WTC11 (cell line): ENCODE measurements at regions not wholly inside any gene's neighbourhood (a gene's known extent, or its start where the extent isn't known, plus 50 kb on each side); places are given as distances from the start of the nearest gene placed in this dataset.
A peak's percentile ranks its signal among the peaks of the same experiment; 100 is the strongest.

Experiments used
- ATAC-seq: fragments of 200-7000 bp; cut with Tn5 transposase; 2 replicates; pipeline ENCODE4 v1.10.0; 2021; ENCODE audit warnings: mild to moderate bottlenecking, moderate library complexity
- CTCF ChIA-PET: fragments of 300-600 bp; sonication (Branson Sonifier 250); formaldehyde crosslinking; loops from one replicate; lab custom pipeline; 2021; ENCODE audit warnings: antibody characterized with exemption; lab: Charles Lee
- POLR2A ChIA-PET: fragments of 350-600 bp; sonication (Branson Sonifier 250); formaldehyde crosslinking; loops from one replicate; lab custom pipeline; 2021; ENCODE audit warnings: antibody characterized with exemption; lab: Charles Lee
- DNase-seq: peaks from one replicate; pipeline ENCODE4 v3.0.0; 2021; ENCODE audit warnings: low spot score
- H3K27ac Mint-ChIP-seq: 2 replicates; pipeline ENCODE4 v1.8.0; 2021; ENCODE audit warnings: mixed read lengths
- H3K27me3 Mint-ChIP-seq: 2 replicates; pipeline ENCODE4 v1.8.0; 2021; ENCODE audit warnings: low read depth, mild to moderate bottlenecking, moderate library complexity, mixed read lengths
- H3K36me3 Mint-ChIP-seq: 2 replicates; pipeline ENCODE4 v1.8.0; 2021; ENCODE audit warnings: mixed read lengths
- H3K4me1 Mint-ChIP-seq: 2 replicates; pipeline ENCODE4 v1.8.0; 2022; ENCODE audit warnings: mixed read lengths
- H3K4me3 Mint-ChIP-seq: 2 replicates; pipeline ENCODE4 v1.8.0; 2021; ENCODE audit warnings: mild to moderate bottlenecking, moderate library complexity, mixed read lengths
- H3K9me3 Mint-ChIP-seq: 2 replicates; pipeline ENCODE4 v1.8.0; 2021; ENCODE audit warnings: mixed read lengths
- ARID4B ChIP-seq: sonication (generic); formaldehyde crosslinking; IDR thresholded peaks from 2 replicates; pipeline ENCODE4 v1.8.0; 2023; ENCODE audit warnings: missing genetic modification reagents, mild to moderate bottlenecking, borderline replicate concordance
- CDX4 ChIP-seq: fragments of 250-450 bp; sonication (Bioruptor Pico); IDR thresholded peaks from 2 replicates; pipeline ENCODE4 v1.9.0; 2021; ENCODE audit warnings: moderate library complexity, mild to moderate bottlenecking, inconsistent platforms, borderline replicate concordance
- ESRRA ChIP-seq: sonication (generic); formaldehyde crosslinking; IDR thresholded peaks from 2 replicates; pipeline ENCODE4 v1.8.1; 2022; ENCODE audit warnings: mild to moderate bottlenecking, missing genetic modification reagents, borderline replicate concordance
- GRHL2 ChIP-seq: fragments of 250-450 bp; sonication (Bioruptor Pico); IDR thresholded peaks from 2 replicates; pipeline ENCODE4 v1.8.0; 2022; ENCODE audit warnings: mild to moderate bottlenecking, moderate library complexity; ENCODE audit not compliant: insufficient replicate concordance, severe bottlenecking
- GTF2I ChIP-seq: fragments of 250-450 bp; sonication (Bioruptor Pico); conservative IDR thresholded peaks from 2 replicates; pipeline ENCODE4 v1.4.0; 2021; ENCODE audit warnings: mild to moderate bottlenecking
- JAZF1 ChIP-seq: fragments of 250-450 bp; sonication (Bioruptor Pico); IDR thresholded peaks from 2 replicates; pipeline ENCODE4 v1.9.0; 2021; ENCODE audit warnings: moderate library complexity, mild to moderate bottlenecking, inconsistent platforms
- KAT7 ChIP-seq: sonication (generic); formaldehyde crosslinking; IDR thresholded peaks from 2 replicates; pipeline ENCODE4 v1.8.1; 2023; ENCODE audit warnings: missing genetic modification reagents, mild to moderate bottlenecking, borderline replicate concordance
- NFE2L1 ChIP-seq: sonication (generic); formaldehyde crosslinking; IDR thresholded peaks from 2 replicates; pipeline ENCODE4 v1.8.1; 2023; ENCODE audit warnings: missing genetic modification reagents
- NFYB ChIP-seq: sonication (generic); formaldehyde crosslinking; conservative IDR thresholded peaks from 2 replicates; pipeline ENCODE4 v1.8.0; 2022; ENCODE audit warnings: low read depth, missing genetic modification reagents
- NR3C1 ChIP-seq: sonication (generic); formaldehyde crosslinking; conservative IDR thresholded peaks from 2 replicates; pipeline ENCODE4 v1.8.1; 2023; ENCODE audit warnings: low read depth, mild to moderate bottlenecking, missing genetic modification reagents
- PRRX2 ChIP-seq: fragments of 250-450 bp; sonication (Bioruptor Pico); IDR thresholded peaks from 2 replicates; pipeline ENCODE4 v1.8.0; 2021; ENCODE audit warnings: mild to moderate bottlenecking
- SP1 ChIP-seq: sonication (generic); formaldehyde crosslinking; conservative IDR thresholded peaks from 2 replicates; pipeline ENCODE4 v1.8.1; 2022; ENCODE audit warnings: missing genetic modification reagents
- STAT6 ChIP-seq: sonication (generic); formaldehyde crosslinking; conservative IDR thresholded peaks from 2 replicates; pipeline ENCODE4 v1.8.1; 2023; ENCODE audit warnings: mild to moderate bottlenecking, low read depth, missing genetic modification reagents, moderate library complexity
- ZNF423 ChIP-seq: fragments of 250-450 bp; sonication (Bioruptor Pico); IDR thresholded peaks from 2 replicates; pipeline ENCODE4 v2.1.2; 2022; ENCODE audit warnings: mild to moderate bottlenecking, moderate library complexity
- ZNF671 ChIP-seq: fragments of 250-450 bp; sonication (Bioruptor Pico); IDR thresholded peaks from 2 replicates; pipeline ENCODE4 v1.8.0; 2021; ENCODE audit warnings: mild to moderate bottlenecking
- ZSCAN18 ChIP-seq: fragments of 250-450 bp; sonication (Bioruptor Pico); IDR thresholded peaks from 2 replicates; pipeline ENCODE4 v2.1.2; 2022; ENCODE audit warnings: mild to moderate bottlenecking, moderate library complexity
- TF ChIP-seq, protein P1 (sequence below): sonication (generic); formaldehyde crosslinking; IDR thresholded peaks from 2 replicates; pipeline ENCODE4 v1.8.0; 2023; ENCODE audit warnings: mild to moderate bottlenecking, missing genetic modification reagents
- TF ChIP-seq, protein P2 (sequence below): sonication (generic); formaldehyde crosslinking; IDR thresholded peaks from 2 replicates; pipeline ENCODE4 v1.8.1; 2022; ENCODE audit warnings: low read depth, mild to moderate bottlenecking, moderate library complexity, missing genetic modification reagents, borderline replicate concordance

DNA sequence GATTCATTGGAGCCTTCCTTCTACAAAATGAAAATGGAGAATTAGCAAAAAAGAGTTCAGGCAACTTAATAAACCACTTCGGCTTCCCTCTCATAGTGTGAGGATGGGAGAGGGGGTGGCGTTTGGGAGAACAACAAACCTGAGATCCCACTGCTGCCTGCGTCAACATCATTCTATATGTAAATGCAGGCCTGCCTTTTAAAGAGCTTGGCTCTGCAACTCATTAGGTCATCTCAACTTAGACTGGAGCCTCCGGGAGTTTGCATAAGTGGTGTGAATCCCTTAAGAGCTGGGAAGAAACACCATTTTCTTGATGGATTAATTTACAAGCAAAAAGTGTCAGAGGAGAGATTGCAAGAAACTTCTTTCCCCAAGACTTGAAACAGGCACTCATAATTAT lies 127.6 kb upstream of the DAB1 start:
- Mint-ChIP-seq H3K27me3 (no peaks in the 10 kb centered on the region; the same call in 1 of the 2 replicates), H3K27ac (peak overlapping the region; percentile 11; the same call in 1 of the 2 replicates), H3K4me1 (peaks cover 26% of the 10 kb centered on the region), H3K4me3 (no peak overlapping the region), H3K9me3 (peaks cover 2% of the 10 kb centered on the region), H3K36me3 (no peaks in the 10 kb centered on the region)
- TF ChIP-seq ARID4B (CRISPR knock-in tag) (no peak), JAZF1 (CRISPR knock-in tag) (no peak), GRHL2 (CRISPR knock-in tag) (no peak), NFYB (CRISPR knock-in tag) (no peak), SP1 (no peak), ZNF423 (CRISPR knock-in tag) (no peak), GTF2I (no peak), ESRRA (no peak), PRRX2 (CRISPR knock-in tag) (no peak), NFE2L1 (CRISPR knock-in tag) (no peak), NR3C1 (CRISPR knock-in tag) (no peak), CDX4 (CRISPR knock-in tag) (no peak), ZNF671 (CRISPR knock-in tag) (no peak)
- TF ChIP-seq, protein P1, sequence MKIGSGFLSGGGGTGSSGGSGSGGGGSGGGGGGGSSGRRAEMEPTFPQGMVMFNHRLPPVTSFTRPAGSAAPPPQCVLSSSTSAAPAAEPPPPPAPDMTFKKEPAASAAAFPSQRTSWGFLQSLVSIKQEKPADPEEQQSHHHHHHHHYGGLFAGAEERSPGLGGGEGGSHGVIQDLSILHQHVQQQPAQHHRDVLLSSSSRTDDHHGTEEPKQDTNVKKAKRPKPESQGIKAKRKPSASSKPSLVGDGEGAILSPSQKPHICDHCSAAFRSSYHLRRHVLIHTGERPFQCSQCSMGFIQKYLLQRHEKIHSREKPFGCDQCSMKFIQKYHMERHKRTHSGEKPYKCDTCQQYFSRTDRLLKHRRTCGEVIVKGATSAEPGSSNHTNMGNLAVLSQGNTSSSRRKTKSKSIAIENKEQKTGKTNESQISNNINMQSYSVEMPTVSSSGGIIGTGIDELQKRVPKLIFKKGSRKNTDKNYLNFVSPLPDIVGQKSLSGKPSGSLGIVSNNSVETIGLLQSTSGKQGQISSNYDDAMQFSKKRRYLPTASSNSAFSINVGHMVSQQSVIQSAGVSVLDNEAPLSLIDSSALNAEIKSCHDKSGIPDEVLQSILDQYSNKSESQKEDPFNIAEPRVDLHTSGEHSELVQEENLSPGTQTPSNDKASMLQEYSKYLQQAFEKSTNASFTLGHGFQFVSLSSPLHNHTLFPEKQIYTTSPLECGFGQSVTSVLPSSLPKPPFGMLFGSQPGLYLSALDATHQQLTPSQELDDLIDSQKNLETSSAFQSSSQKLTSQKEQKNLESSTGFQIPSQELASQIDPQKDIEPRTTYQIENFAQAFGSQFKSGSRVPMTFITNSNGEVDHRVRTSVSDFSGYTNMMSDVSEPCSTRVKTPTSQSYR (CRISPR knock-in tag) = no peak
- TF ChIP-seq, protein P2, sequence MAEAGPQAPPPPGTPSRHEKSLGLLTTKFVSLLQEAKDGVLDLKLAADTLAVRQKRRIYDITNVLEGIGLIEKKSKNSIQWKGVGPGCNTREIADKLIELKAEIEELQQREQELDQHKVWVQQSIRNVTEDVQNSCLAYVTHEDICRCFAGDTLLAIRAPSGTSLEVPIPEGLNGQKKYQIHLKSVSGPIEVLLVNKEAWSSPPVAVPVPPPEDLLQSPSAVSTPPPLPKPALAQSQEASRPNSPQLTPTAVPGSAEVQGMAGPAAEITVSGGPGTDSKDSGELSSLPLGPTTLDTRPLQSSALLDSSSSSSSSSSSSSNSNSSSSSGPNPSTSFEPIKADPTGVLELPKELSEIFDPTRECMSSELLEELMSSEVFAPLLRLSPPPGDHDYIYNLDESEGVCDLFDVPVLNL = no peak
- ATAC-seq (peak; percentile 85), DNase-seq (no peak)
- ChIA-PET POLR2A (interaction anchor here (0.9 kb wide), 1 partner anchor 33 kb away, joined by 4 read pairs; no protein-coding TSS in a partner anchor), CTCF (no interaction called here)

DNA sequence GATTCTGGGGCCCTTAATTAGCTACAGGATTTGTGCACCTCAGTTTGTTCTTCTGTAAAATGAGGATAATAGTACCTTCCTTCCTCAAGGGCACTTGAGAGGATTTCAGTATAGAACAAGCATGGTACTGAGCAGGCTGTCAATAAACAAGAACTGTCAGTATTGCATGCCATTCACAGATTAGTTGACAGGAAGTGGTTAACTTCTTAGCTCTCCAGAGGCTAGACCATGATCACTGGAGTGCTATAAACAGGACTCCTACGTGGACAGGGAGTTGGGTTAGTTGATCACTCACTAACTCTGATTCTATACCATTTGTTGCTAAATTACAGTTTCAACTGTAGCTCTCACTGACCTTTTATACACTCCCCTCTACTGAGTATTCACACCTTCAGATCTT lies 126.2 kb upstream of the DAB1 start:
- DNase-seq = no peak
- no peaks in the 10 kb centered on the region for H3K36me3 Mint-ChIP-seq
- H3K4me3 Mint-ChIP-seq = no peak overlapping the region
- peaks cover 26% of the 10 kb centered on the region for H3K4me1 Mint-ChIP-seq
- no peaks in the 10 kb centered on the region for H3K9me3 Mint-ChIP-seq
- H3K27ac Mint-ChIP-seq = no peak overlapping the region
- ATAC-seq = no peak
- POLR2A ChIA-PET = no interaction called here
- no peaks in the 10 kb centered on the region; the same call in 1 of the 2 replicates for H3K27me3 Mint-ChIP-seq
- CTCF ChIA-PET = no interaction called here
- TF ChIP-seq STAT6 (CRISPR knock-in tag) (no peak), KAT7 (CRISPR knock-in tag) (no peak), ZSCAN18 (CRISPR knock-in tag) (no peak), ARID4B (CRISPR knock-in tag) (no peak)
